ENCODE measurements at regions not wholly inside any gene's neighbourhood (a gene's known extent, or its start where the extent isn't known, plus 50 kb on each side); places are given as distances from the start of the nearest gene placed in this dataset.

DNA sequence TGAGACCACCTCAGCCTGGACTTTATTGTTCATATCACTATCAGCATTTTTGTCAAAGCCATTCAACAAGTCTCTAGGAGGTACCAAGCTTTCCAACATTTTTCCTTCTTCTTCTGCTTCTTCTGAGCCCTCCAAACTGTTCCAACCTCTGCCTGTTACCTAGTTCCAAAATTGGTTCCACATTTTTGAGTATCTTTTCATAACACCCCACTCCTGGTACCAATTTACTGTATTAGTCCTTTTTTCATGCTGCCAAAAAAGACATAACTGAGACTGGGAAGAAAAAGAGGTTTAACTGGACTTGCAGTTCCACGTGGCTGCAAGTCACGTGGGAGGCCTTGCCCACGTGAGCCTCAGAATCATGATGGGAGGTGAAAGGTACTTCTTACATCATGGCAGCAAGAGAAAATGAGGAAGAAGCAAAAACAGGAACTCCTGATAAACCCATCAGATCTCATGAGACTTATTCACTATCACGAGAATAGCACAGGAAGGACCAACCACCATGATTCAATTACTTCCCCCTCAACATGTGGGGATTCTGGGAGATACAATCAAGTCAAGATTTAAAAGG, 215.1 kb downstream of the PCDH17 start:
- TF ChIP-seq, protein P1, sequence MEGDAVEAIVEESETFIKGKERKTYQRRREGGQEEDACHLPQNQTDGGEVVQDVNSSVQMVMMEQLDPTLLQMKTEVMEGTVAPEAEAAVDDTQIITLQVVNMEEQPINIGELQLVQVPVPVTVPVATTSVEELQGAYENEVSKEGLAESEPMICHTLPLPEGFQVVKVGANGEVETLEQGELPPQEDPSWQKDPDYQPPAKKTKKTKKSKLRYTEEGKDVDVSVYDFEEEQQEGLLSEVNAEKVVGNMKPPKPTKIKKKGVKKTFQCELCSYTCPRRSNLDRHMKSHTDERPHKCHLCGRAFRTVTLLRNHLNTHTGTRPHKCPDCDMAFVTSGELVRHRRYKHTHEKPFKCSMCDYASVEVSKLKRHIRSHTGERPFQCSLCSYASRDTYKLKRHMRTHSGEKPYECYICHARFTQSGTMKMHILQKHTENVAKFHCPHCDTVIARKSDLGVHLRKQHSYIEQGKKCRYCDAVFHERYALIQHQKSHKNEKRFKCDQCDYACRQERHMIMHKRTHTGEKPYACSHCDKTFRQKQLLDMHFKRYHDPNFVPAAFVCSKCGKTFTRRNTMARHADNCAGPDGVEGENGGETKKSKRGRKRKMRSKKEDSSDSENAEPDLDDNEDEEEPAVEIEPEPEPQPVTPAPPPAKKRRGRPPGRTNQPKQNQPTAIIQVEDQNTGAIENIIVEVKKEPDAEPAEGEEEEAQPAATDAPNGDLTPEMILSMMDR (IDR thresholded peaks at IDR 0.05) = no peak
- TF ChIP-seq MXI1 (IDR thresholded peaks at IDR 0.05; ENCODE audit: low read depth, low read length) (no peak), EP300 (IDR thresholded peaks at IDR 0.05; ENCODE audit: borderline replicate concordance in 1 of 2, low read depth in 1 of 2, low read length in 1 of 2) (no peak), RCOR1 (IDR thresholded peaks at IDR 0.05; ENCODE audit: low read length) (no peak), EZH2phosphoT487 (IDR thresholded peaks at IDR 0.05; ENCODE audit: borderline replicate concordance, low read depth) (no peak), SMC3 (IDR thresholded peaks at IDR 0.05; ENCODE audit: low read depth, low read length) (no peak)
